ENCODE measurements at regions not wholly inside any gene's neighbourhood (a gene's known extent, or its start where the extent isn't known, plus 50 kb on each side); places are given as distances from the start of the nearest gene placed in this dataset.
"Not testable (repeated sequence)": the region's sequence is repeated elsewhere in the genome, so short reads cannot be mapped to it uniquely, and the experiment has no call there.

DNA sequence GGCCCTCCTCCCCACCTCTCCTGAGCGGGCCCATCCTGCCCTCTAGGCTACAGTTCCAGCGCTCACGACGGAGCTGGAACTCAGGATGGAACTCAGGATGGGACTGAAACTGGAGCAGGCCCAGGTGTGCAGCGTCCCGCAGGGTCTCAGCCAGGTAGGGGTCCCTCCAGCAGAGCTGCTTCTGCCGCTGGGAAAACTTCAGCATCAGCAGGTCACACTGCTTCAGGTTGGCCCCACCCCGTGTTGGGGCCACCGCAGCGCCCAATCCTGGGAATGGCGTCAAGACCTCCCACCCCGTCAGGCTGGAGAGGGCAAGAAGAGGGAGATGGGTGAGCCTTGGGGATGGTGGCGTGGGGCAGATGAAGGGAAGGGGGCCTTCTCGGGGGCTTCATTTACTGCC is 62.6 kb upstream of the TMEM97 start:
- no peak for TF ChIP-seq CTCF (conservative IDR thresholded peaks at IDR 0.05)
- Mint-ChIP-seq H3K27ac (no peak overlapping the region), H3K36me3 (no peaks in the 10 kb centered on the region), H3K9me3 (peaks cover 4% of the 10 kb centered on the region), H3K4me1 (ENCODE audit: unreplicated experiment) (peaks cover 4% of the 10 kb centered on the region), H3K4me3 (no peak overlapping the region), H3K27me3 (peaks cover 4% of the 10 kb centered on the region)
- no peak for DNase-seq (ENCODE audit: extremely low spot score, unreplicated experiment)

- no peak for DNase-seq (ENCODE audit: extremely low spot score, unreplicated experiment)
- no peaks in the 10 kb centered on the region for H3K36me3 Mint-ChIP-seq
- TF ChIP-seq CTCF (conservative IDR thresholded peaks at IDR 0.05) = no peak
- H3K4me1 Mint-ChIP-seq (ENCODE audit: unreplicated experiment) = no peaks in the 10 kb centered on the region
- no peaks in the 10 kb centered on the region for H3K9me3 Mint-ChIP-seq
- no peak overlapping the region for H3K27ac Mint-ChIP-seq
- H3K27me3 Mint-ChIP-seq = no peaks in the 10 kb centered on the region
- no peak overlapping the region for H3K4me3 Mint-ChIP-seq
These were observed 62.1 kb upstream of the TMEM97 start for GRCh38 chr17:28256881-28257280.

DNA sequence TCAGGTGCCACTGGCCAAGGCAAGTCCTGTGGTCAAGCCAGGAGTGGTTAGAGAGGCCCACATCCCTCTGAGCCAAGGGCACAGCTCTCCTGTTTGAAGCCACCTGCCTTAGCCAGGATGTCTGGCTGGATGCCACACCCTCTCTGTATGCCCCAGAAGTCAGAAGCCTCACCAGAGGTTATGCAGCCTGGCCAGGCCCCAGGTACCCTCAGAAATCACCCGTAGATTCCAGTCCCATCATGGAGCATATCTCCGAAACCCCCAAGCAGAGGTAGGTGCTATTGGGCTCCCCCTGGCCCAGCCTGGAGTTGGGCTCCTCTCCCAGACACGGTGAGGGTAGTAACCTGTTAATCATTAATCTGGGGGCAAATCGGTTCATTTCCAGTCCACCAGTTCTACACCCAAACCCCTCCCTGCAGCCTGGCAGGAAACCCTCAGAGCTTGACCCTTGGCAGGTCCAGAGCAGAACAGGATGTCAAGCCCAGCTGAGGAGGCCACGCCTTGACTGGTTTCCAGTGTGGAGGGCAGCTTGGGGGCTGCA is 60.6 kb upstream of the TMEM97 start:
- TF ChIP-seq CTCF (conservative IDR thresholded peaks at IDR 0.05) = no peak
- H3K4me1 Mint-ChIP-seq (ENCODE audit: unreplicated experiment) = no peaks in the 10 kb centered on the region
- no peak overlapping the region for H3K27ac Mint-ChIP-seq
- no peak overlapping the region for H3K4me3 Mint-ChIP-seq
- no peaks in the 10 kb centered on the region for H3K36me3 Mint-ChIP-seq
- DNase-seq (ENCODE audit: extremely low spot score, unreplicated experiment) = no peak
- H3K27me3 Mint-ChIP-seq = no peaks in the 10 kb centered on the region
- no peaks in the 10 kb centered on the region for H3K9me3 Mint-ChIP-seq

DNA sequence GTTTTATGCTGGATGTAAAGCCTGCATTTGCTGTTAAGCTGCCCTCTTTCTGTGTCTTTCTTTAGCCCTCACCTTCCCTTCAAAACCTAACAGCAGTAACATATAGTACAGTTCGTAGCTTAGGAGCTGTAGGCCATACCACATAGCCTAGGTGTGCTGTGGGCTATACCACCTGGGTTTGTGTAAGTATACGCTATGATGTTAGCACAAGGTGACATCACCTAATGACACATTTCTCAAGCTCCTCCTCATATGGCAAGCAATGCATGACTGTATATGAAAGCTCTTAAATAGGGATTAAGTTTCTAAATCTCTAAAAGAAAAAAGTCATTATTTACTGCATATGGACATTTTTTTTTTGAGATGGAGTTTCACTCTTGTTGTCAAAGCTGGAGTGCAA is 57.8 kb upstream of the TMEM97 start:
- Mint-ChIP-seq H3K27me3 (no peaks in the 10 kb centered on the region), H3K27ac (no peak overlapping the region), H3K4me1 (ENCODE audit: unreplicated experiment) (no peaks in the 10 kb centered on the region), H3K4me3 (no peak overlapping the region), H3K9me3 (no peaks in the 10 kb centered on the region), H3K36me3 (no peaks in the 10 kb centered on the region)
- DNase-seq (ENCODE audit: extremely low spot score, unreplicated experiment) = no peak
- no peak for TF ChIP-seq CTCF (conservative IDR thresholded peaks at IDR 0.05)

- H3K27ac Mint-ChIP-seq; H3K4me3 Mint-ChIP-seq; DNase-seq (ENCODE audit: extremely low spot score, unreplicated experiment); H3K27me3 Mint-ChIP-seq; H3K9me3 Mint-ChIP-seq; H3K4me1 Mint-ChIP-seq (ENCODE audit: unreplicated experiment); H3K36me3 Mint-ChIP-seq: not testable (repeated sequence)
These were observed 56.8 kb upstream of the TMEM97 start for GRCh38 chr17:28262123-28262745.

DNA sequence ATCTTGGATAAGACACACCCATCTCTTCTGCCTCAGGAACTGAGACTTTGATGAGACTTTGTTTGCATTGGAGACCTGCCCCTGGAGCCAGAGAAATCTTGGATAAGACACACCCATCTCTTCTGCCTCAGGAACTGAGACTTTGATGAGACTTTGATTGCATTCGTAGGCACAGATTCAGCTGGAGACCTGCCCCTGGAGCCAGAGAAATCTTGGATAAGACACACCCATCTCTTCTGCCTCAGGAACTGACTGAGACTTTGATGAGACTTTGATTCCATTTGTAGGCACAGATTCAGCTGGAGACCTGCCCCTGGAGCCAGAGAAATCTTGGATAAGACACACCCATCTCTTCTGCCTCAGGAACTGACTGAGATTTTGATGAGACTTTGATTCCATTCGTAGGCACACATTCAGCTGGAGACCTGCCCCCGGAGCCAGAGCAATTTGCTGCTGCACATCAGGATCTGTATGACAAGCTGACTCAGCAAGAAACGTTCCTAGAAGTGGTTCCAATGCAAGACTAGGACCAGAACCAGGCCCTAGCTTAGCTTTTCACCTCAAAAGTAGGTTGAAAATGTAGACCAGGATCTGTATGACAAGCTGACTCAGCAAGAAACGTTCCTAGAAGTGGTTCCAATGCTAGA is 54.0 kb upstream of the TMEM97 start:
- H3K9me3 Mint-ChIP-seq; H3K27ac Mint-ChIP-seq; DNase-seq (ENCODE audit: extremely low spot score, unreplicated experiment); H3K27me3 Mint-ChIP-seq; H3K4me3 Mint-ChIP-seq; H3K4me1 Mint-ChIP-seq (ENCODE audit: unreplicated experiment); H3K36me3 Mint-ChIP-seq: not testable (repeated sequence)

GRCh38 chr17:28265856-28266546 is 53.0 kb upstream of the TMEM97 start:
- H3K4me1 Mint-ChIP-seq (ENCODE audit: unreplicated experiment); DNase-seq (ENCODE audit: extremely low spot score, unreplicated experiment); H3K27me3 Mint-ChIP-seq; H3K27ac Mint-ChIP-seq; H3K36me3 Mint-ChIP-seq; H3K4me3 Mint-ChIP-seq; H3K9me3 Mint-ChIP-seq: not testable (repeated sequence)

GRCh38 chr17:28266547-28266920 is 52.5 kb upstream of the TMEM97 start:
- not testable (repeated sequence) for H3K36me3 Mint-ChIP-seq; DNase-seq (ENCODE audit: extremely low spot score, unreplicated experiment)

DNA sequence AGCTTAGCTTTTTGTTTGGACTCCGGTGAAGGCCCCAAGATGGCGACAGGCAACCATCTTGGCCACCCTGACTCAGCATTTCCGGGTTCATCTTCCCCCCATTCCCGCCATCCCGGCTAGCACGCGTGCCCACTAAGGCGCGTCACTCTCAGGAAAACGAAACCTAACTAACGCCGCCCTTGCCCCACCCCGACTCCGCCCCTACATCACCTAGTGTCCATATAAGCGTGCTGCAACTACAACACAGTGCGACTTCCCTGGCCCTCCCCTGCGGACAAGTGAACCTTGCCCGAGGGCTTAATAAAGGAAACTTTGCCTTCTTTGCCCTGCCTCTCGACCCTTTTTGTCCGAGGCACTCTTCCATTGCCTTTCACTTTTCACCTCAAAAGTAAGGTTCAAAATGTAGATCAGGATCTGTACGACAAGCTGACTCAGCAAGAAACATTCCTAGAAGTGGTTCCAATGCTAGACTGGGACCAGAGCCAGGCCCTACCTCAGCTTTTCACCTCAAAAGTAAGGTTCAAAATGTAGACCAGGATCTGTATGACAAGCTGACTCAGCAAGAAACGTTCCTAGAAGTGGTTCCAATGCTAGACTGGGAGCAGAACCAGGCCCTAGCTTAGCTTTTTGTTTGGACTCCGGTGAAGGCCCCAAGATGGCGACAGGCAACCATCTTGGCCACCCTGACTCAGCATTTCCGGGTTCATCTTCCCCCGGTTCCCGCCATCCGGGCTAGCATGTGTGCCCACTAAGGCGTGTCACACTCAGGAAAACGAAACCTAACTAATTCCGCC is 51.9 kb upstream of the TMEM97 start:
- not testable (repeated sequence) for H3K4me3 Mint-ChIP-seq; H3K9me3 Mint-ChIP-seq; H3K4me1 Mint-ChIP-seq (ENCODE audit: unreplicated experiment); H3K36me3 Mint-ChIP-seq; H3K27me3 Mint-ChIP-seq; H3K27ac Mint-ChIP-seq; DNase-seq (ENCODE audit: extremely low spot score, unreplicated experiment)

More at GRCh38 chr17:28266547-28266920, 52.5 kb upstream of the TMEM97 start:
- H3K9me3 Mint-ChIP-seq; H3K27me3 Mint-ChIP-seq; H3K27ac Mint-ChIP-seq; H3K4me1 Mint-ChIP-seq (ENCODE audit: unreplicated experiment); H3K4me3 Mint-ChIP-seq: not testable (repeated sequence)
